T-cell (primary cell): ENCODE measurements at regions not wholly inside any gene's neighbourhood (a gene's known extent, or its start where the extent isn't known, plus 50 kb on each side); places are given as distances from the start of the nearest gene placed in this dataset.

ENCODE experiments used
- ATAC-seq, 4 experiments: fragments of 200-7000 bp in 3 of 4; fragments of 150-1000 bp in 1 of 4; cut with Tn5 transposase; replicated peaks in 1 of 4; 1 replicate in 3 of 4; 2 replicates in 1 of 4; pipeline ENCODE4 v1.10.0; 2021; ENCODE audit warnings: moderate library complexity in 3 of 4, mild to moderate bottlenecking in 2 of 4, moderate number of reproducible peaks in 1 of 4
- CTCF ChIA-PET, 2 donors: fragments of 300-600 bp; sonication (Branson Sonifier 250); formaldehyde crosslinking; loops; one replicate each; lab custom pipeline; 2022; ENCODE audit warnings: antibody characterized with exemption in 2 of 2; lab: Charles Lee
- POLR2A ChIA-PET, 2 donors: fragments of 300-600 bp; sonication (Branson Sonifier 250); formaldehyde crosslinking; loops; one replicate each; lab custom pipeline; 2022; ENCODE audit warnings: antibody characterized with exemption in 2 of 2; lab: Charles Lee
- DNase-seq, 35 experiments: peaks; one replicate each; pipeline versions ENCODE4 v3.0.0 to v3.0.0-alpha.2; 2013 to 2023
- H3K27ac ChIP-seq: one replicate; pipeline ENCODE4 v1.5.1; 2013; ENCODE audit warnings: low read length
- H3K27me3 ChIP-seq, 2 experiments: replicated peaks in 1 of 2; 1 replicate in 1 of 2; 2 replicates in 1 of 2; pipeline versions ENCODE4 v1.6.1 to v1.7.0; 2013; ENCODE audit warnings: low read length in 1 of 2, mixed read lengths in 1 of 2; ENCODE audit not compliant: control insufficient read depth in 2 of 2, insufficient read depth in 2 of 2; ENCODE audit errors: extremely low read depth in 1 of 2
- H3K36me3 ChIP-seq, 2 donors: 1 replicate in 1 of 2; 2 replicates in 1 of 2; pipeline versions ENCODE4 v1.6.1 to v1.7.0; 2013; ENCODE audit warnings: low read length in 1 of 2; ENCODE audit not compliant: control insufficient read depth in 2 of 2, insufficient read depth in 1 of 2; ENCODE audit errors: extremely low read depth in 1 of 2
- H3K4me1 ChIP-seq, 2 experiments: 1 replicate in 1 of 2; 2 replicates in 1 of 2; pipeline versions ENCODE4 v1.6.1 to v1.7.0; 2013; ENCODE audit warnings: low read length in 2 of 2, mixed read lengths in 1 of 2; ENCODE audit not compliant: insufficient read depth in 2 of 2, control insufficient read depth in 1 of 2; ENCODE audit errors: extremely low read depth in 1 of 2
- H3K4me3 ChIP-seq, 2 donors: 1 replicate in 1 of 2; 2 replicates in 1 of 2; pipeline versions ENCODE4 v1.5.1 to v1.7.0; 2013; ENCODE audit warnings: mild to moderate bottlenecking in 2 of 2, low read length in 1 of 2, moderate library complexity in 1 of 2; ENCODE audit not compliant: control insufficient read depth in 1 of 2; ENCODE audit errors: extremely low read depth in 1 of 2
- H3K9me3 ChIP-seq: 2 replicates; pipeline ENCODE4 v1.7.0; 2013
- H3K27ac Mint-ChIP-seq, 2 donors: one replicate each; pipeline ENCODE4 v1.8.0; 2020 to 2021; ENCODE audit warnings: mild to moderate bottlenecking in 2 of 2, mixed read lengths in 2 of 2
- H3K27me3 Mint-ChIP-seq, 2 donors: one replicate each; pipeline ENCODE4 v1.8.0; 2021 to 2022; ENCODE audit warnings: mixed read lengths in 2 of 2
- H3K36me3 Mint-ChIP-seq: one replicate; pipeline ENCODE4 v1.8.0; 2021; ENCODE audit warnings: mixed read lengths
- H3K4me1 Mint-ChIP-seq, 3 donors: one replicate each; pipeline ENCODE4 v1.8.0; 2020 to 2022; ENCODE audit warnings: mixed read lengths in 3 of 3, mild to moderate bottlenecking in 1 of 3
- H3K4me3 Mint-ChIP-seq, 3 donors: one replicate each; pipeline ENCODE4 v1.8.0; 2020 to 2022; ENCODE audit warnings: mild to moderate bottlenecking in 3 of 3, mixed read lengths in 3 of 3, moderate library complexity in 3 of 3
- H3K9me3 Mint-ChIP-seq, 3 donors: one replicate each; pipeline ENCODE4 v1.8.0; 2020 to 2022; ENCODE audit warnings: mixed read lengths in 3 of 3
- WGBS: methylation state at CpG from one replicate; pipeline ENCODE4 v1.1.5; 2013; ENCODE audit warnings: missing lambda C conversion rate; ENCODE audit not compliant: insufficient coverage; 5-methylcytosine and 5-hydroxymethylcytosine counted together

DNA sequence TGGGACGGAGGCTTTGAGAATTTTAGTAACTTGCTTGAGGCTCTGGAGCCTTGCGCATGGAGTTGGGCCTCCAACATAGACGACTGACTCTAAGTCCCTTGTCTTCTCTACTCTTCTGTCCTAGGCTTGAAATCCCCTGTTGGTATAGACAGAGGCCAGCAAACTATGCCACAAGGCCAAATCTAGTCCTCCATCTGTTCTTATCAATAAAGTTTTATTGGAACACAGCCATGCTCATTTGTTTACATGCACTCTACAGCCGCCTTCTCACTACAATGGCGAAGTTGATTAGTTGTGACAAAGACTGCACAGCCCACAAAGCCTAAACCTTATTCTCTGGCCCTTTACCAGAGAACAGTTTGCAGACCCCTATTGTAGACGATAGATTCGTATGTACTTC, 174.1 kb upstream of the ZFP64 start:
- Mint-ChIP-seq H3K9me3 (no peaks in the 10 kb centered on the region), H3K4me3 (no peak overlapping the region), H3K4me1 (peaks cover 2 to 7% (median 4%) of the 10 kb centered on the region in 3 donors), H3K36me3 (no peaks in the 10 kb centered on the region), H3K27ac (no peak overlapping the region), H3K27me3 (peaks cover 0 to 7% of the 10 kb centered on the region in 2 donors)
- 100% methylated on average over 2 of the region's 7 CpGs for WGBS
- Histone ChIP-seq H3K27me3 (peaks cover 2 to 5% of the 10 kb centered on the region in 2 experiments), H3K27ac (no peak overlapping the region), H3K4me1 (no peaks in the 10 kb centered on the region), H3K9me3 (no peaks in the 10 kb centered on the region), H3K4me3 (no peak overlapping the region), H3K36me3 (no peaks in the 10 kb centered on the region)
- ATAC-seq (no peak), DNase-seq (no peak)
- ChIA-PET CTCF (interaction anchor here in 1 of 2 donors (0.5 kb wide), 1 partner anchor 809 kb away, joined by 4 read pairs; no protein-coding TSS in a partner anchor), POLR2A (no interaction called here)

- Mint-ChIP-seq H3K4me1 (peaks cover 2 to 7% (median 4%) of the 10 kb centered on the region in 3 donors), H3K36me3 (no peaks in the 10 kb centered on the region), H3K4me3 (no peak overlapping the region), H3K9me3 (no peaks in the 10 kb centered on the region), H3K27me3 (peaks cover 3 to 15% of the 10 kb centered on the region in 2 donors), H3K27ac (no peak overlapping the region)
- Histone ChIP-seq H3K9me3 (no peaks in the 10 kb centered on the region), H3K4me3 (no peak overlapping the region), H3K4me1 (no peaks in the 10 kb centered on the region), H3K27ac (no peak overlapping the region), H3K27me3 (peaks cover 2 to 7% of the 10 kb centered on the region in 2 experiments), H3K36me3 (no peaks in the 10 kb centered on the region)
- no peak for DNase-seq
- CTCF ChIA-PET: interaction anchor here in 1 of 2 donors (0.6 kb wide), 1 partner anchor 717 kb away, joined by 3 read pairs; no protein-coding TSS in a partner anchor
- no peak for ATAC-seq
- POLR2A ChIA-PET: interaction anchor here in 1 of 2 donors (0.6 kb wide), 1 partner anchor 76 kb away, joined by 3 read pairs; no protein-coding TSS in a partner anchor
- no CpG with 5 or more reads among the region's 1 CpG for WGBS
These were observed 172.8 kb upstream of the ZFP64 start for GRCh38 chr20:52364405-52364804.

- no CpG with 5 or more reads among the region's 3 CpGs for WGBS
These were observed 170.1 kb upstream of the ZFP64 start for GRCh38 chr20:52361650-52362049.

DNA sequence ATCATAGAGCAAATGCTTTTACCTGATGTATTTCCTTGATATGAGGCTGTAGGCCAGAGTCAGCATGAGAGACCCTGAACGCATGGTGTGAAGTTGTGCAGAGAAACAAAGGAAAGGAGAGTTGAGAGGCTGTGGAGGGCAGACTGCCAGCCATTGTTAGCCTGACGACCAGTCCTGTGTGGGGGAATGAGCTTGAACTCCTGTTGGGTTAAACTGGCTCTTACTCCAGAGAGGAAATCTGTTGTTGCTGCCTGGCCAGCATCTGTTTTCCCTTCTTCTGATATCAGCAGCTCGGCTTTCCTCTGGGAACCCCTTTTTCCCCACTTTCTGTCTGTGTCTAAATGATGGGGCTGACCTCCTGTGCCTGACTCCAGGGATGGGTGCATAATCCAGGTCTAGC, 158.2 kb upstream of the ZFP64 start:
- 74% methylated on average over 3 of the region's 3 CpGs for WGBS
- Mint-ChIP-seq H3K27ac (no peak overlapping the region), H3K4me3 (no peak overlapping the region), H3K36me3 (no peaks in the 10 kb centered on the region), H3K4me1 (peaks cover 6 to 9% (median 8%) of the 10 kb centered on the region in 3 donors), H3K27me3 (no peaks in the 10 kb centered on the region), H3K9me3 (peaks cover 4 to 12% (median 5%) of the 10 kb centered on the region in 3 donors)
- Histone ChIP-seq H3K27me3 (no peaks in the 10 kb centered on the region), H3K4me3 (no peak overlapping the region), H3K4me1 (no peaks in the 10 kb centered on the region), H3K27ac (no peak overlapping the region), H3K9me3 (no peaks in the 10 kb centered on the region), H3K36me3 (no peaks in the 10 kb centered on the region)
- ATAC-seq (no peak), DNase-seq (no peak)
- CTCF ChIA-PET: no interaction called here
- POLR2A ChIA-PET: no interaction called here

More at GRCh38 chr20:52361650-52362049, 170.1 kb upstream of the ZFP64 start:
- Histone ChIP-seq H3K4me1 (no peaks in the 10 kb centered on the region), H3K4me3 (no peak overlapping the region), H3K9me3 (no peaks in the 10 kb centered on the region), H3K27me3 (peaks cover 0 to 2% of the 10 kb centered on the region in 2 experiments), H3K36me3 (no peaks in the 10 kb centered on the region), H3K27ac (no peak overlapping the region)
- Mint-ChIP-seq H3K4me1 (peaks cover 2 to 7% (median 4%) of the 10 kb centered on the region in 3 donors), H3K27me3 (peaks cover 3 to 19% of the 10 kb centered on the region in 2 donors), H3K9me3 (peaks cover 0 to 5% (median 0%) of the 10 kb centered on the region in 3 donors), H3K36me3 (no peaks in the 10 kb centered on the region), H3K4me3 (no peak overlapping the region), H3K27ac (no peak overlapping the region)
- DNase-seq: no peak
- POLR2A ChIA-PET: no interaction called here
- ATAC-seq: no peak
- CTCF ChIA-PET: no interaction called here

DNA sequence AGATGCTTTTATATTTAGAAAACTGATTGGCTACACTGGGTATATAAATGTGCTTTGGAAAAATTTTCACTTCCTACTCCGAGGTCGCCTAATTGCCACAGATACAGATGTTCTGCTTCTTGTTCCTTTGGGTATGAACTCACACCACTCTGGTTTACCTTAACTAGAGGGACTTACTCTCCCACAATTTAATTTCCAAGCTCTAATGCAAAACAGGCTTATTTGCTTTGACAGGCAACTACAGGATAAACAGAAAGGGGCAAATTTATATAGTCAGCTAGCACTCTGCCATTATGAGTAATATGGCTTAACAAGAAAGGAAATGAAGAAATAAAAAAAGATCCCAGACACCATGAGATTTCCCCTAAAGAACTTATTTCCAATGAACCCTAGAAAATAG, 156.9 kb upstream of the ZFP64 start:
- Mint-ChIP-seq H3K27me3 (peaks cover 3 to 7% of the 10 kb centered on the region in 2 donors), H3K9me3 (peaks cover 2 to 5% (median 4%) of the 10 kb centered on the region in 3 donors), H3K36me3 (no peaks in the 10 kb centered on the region), H3K4me3 (no peak overlapping the region), H3K27ac (peak overlapping the region in 1 of 2 donors; percentile 4), H3K4me1 (peaks cover 6 to 9% (median 8%) of the 10 kb centered on the region in 3 donors)
- no peaks in the 10 kb centered on the region for H3K36me3 ChIP-seq
- WGBS: no CpG with 5 or more reads among the region's 2 CpGs
- H3K27me3 ChIP-seq: no peaks in the 10 kb centered on the region
- no peak for DNase-seq
- no peak for ATAC-seq
- H3K4me1 ChIP-seq: no peaks in the 10 kb centered on the region
- ChIA-PET POLR2A (no interaction called here), CTCF (no interaction called here)
- no peak overlapping the region for H3K27ac ChIP-seq
- no peaks in the 10 kb centered on the region for H3K9me3 ChIP-seq
- no peak overlapping the region for H3K4me3 ChIP-seq

GRCh38 chr20:52346797-52347196, 155.2 kb upstream of the ZFP64 start:
- no peaks in the 10 kb centered on the region for H3K36me3 ChIP-seq
- H3K27ac Mint-ChIP-seq: no peak overlapping the region
- no peaks in the 10 kb centered on the region for H3K36me3 Mint-ChIP-seq
- no peak overlapping the region for H3K4me3 ChIP-seq
- peaks cover 0 to 5% (median 0%) of the 10 kb centered on the region in 3 donors for H3K9me3 Mint-ChIP-seq
- H3K4me1 ChIP-seq: no peaks in the 10 kb centered on the region
- H3K4me1 Mint-ChIP-seq: peaks cover 6 to 13% (median 9%) of the 10 kb centered on the region in 3 donors
- H3K4me3 Mint-ChIP-seq: no peak overlapping the region
- CTCF ChIA-PET: interaction anchor here in 1 of 2 donors (0.6 kb wide), 1 partner anchor 28 kb away, joined by 5 read pairs; no protein-coding TSS in a partner anchor
- no peak overlapping the region for H3K27ac ChIP-seq
- WGBS: 33% methylated on average over 1 of the region's 2 CpGs
- no peaks in the 10 kb centered on the region for H3K9me3 ChIP-seq
- DNase-seq (no peak), ATAC-seq (no peak)
- no peaks in the 10 kb centered on the region for H3K27me3 ChIP-seq
- POLR2A ChIA-PET: interaction anchor here in 1 of 2 donors (0.6 kb wide), 1 partner anchor 26 kb away, joined by 7 read pairs; no protein-coding TSS in a partner anchor
- peaks cover 3 to 11% of the 10 kb centered on the region in 2 donors for H3K27me3 Mint-ChIP-seq
